ENCODE measurements at regions not wholly inside any gene's neighbourhood (a gene's known extent, or its start where the extent isn't known, plus 50 kb on each side); places are given as distances from the start of the nearest gene placed in this dataset.

- no peak for DNase-seq
- WGBS (ENCODE audit: insufficient coverage, low lambda C conversion rate) = 100% methylated on average over 2 of the region's 2 CpGs
- H3K27me3 ChIP-seq (ENCODE audit: control insufficient read depth, insufficient read depth, low read length) = no peaks in the 10 kb centered on the region
- H3K27ac ChIP-seq (ENCODE audit: low read length) = no peak overlapping the region
- H3K4me1 ChIP-seq (ENCODE audit: control insufficient read depth, insufficient read depth, low read length) = no peaks in the 10 kb centered on the region
- no peak overlapping the region for H3K4me3 ChIP-seq (ENCODE audit: low read length)
- H3K9me3 ChIP-seq (ENCODE audit: control insufficient read depth, low read depth, low read length) = no peaks in the 10 kb centered on the region
- H3K36me3 ChIP-seq (ENCODE audit: control insufficient read depth, insufficient read depth, low read length) = no peaks in the 10 kb centered on the region
These were observed 991.5 kb downstream of the PCDH18 start for GRCh38 chr4:136540747-136541146.

- H3K4me3 ChIP-seq (ENCODE audit: low read length) = no peak overlapping the region
- no peaks in the 10 kb centered on the region for H3K9me3 ChIP-seq (ENCODE audit: control insufficient read depth, low read depth, low read length)
These were observed 1004.2 kb downstream of the PCDH18 start for GRCh38 chr4:136528131-136528530.

GRCh38 chr4:136526517-136526916 is 1005.8 kb downstream of the PCDH18 start:
- DNase-seq = no peak
- H3K9me3 ChIP-seq (ENCODE audit: control insufficient read depth, low read depth, low read length) = no peaks in the 10 kb centered on the region
- no peak overlapping the region for H3K4me3 ChIP-seq (ENCODE audit: low read length)
- no CpG with 5 or more reads among the region's 2 CpGs for WGBS (ENCODE audit: insufficient coverage, low lambda C conversion rate)
- H3K4me1 ChIP-seq (ENCODE audit: control insufficient read depth, insufficient read depth, low read length) = no peaks in the 10 kb centered on the region
- no peak overlapping the region for H3K27ac ChIP-seq (ENCODE audit: low read length)
- H3K27me3 ChIP-seq (ENCODE audit: control insufficient read depth, insufficient read depth, low read length) = no peaks in the 10 kb centered on the region
- H3K36me3 ChIP-seq (ENCODE audit: control insufficient read depth, insufficient read depth, low read length) = no peaks in the 10 kb centered on the region

More at GRCh38 chr4:136528131-136528530, 1004.2 kb downstream of the PCDH18 start:
- Histone ChIP-seq H3K36me3 (ENCODE audit: control insufficient read depth, insufficient read depth, low read length) (no peaks in the 10 kb centered on the region), H3K27me3 (ENCODE audit: control insufficient read depth, insufficient read depth, low read length) (no peaks in the 10 kb centered on the region), H3K27ac (ENCODE audit: low read length) (no peak overlapping the region), H3K4me1 (ENCODE audit: control insufficient read depth, insufficient read depth, low read length) (no peaks in the 10 kb centered on the region)
- no peak for DNase-seq

DNA sequence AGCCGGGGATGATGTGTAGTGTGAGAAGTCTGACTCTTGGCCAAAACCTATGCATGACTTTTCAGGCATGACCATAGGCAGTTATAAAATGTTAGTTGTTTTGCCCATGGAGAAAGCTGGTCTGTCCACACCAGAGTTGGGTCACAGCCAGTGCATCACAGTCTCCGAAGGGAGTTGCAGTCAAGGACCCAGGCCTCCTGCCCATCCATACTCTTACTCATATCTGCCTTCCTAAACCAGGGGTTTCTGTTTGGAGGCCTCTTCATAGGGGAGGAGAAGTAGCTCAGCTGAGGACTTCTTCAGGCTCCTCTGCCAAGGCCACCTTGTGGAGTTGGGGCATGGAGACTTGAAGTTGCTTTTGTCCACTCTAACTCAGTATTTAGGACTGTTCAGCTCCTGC is 1008.3 kb downstream of the PCDH18 start:
- no CpG with 5 or more reads among the region's 2 CpGs for WGBS (ENCODE audit: insufficient coverage, low lambda C conversion rate)

DNA sequence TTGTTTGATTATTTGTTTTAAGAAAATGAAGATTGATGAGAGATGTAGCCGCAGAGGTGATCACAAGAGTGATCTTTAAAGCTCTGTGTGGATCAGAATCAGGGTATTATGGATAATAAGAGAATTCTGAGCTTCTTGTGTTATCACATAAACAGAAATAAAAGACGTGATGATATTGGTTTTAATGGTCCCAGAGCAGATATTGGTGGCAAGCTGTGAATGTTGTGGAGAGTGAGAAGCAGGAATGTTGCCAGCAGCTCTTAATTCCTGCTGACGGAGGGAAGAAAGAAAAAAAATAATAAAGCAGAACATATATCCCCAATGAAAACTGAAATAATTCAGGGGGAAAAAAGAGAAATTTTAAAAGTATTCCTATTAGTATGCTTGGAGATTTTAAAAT is 1015.9 kb downstream of the PCDH18 start:
- no peaks in the 10 kb centered on the region for H3K9me3 ChIP-seq (ENCODE audit: control insufficient read depth, low read depth, low read length)
- DNase-seq = no peak
- 90% methylated on average over 2 of the region's 3 CpGs for WGBS (ENCODE audit: insufficient coverage, low lambda C conversion rate)
- H3K36me3 ChIP-seq (ENCODE audit: control insufficient read depth, insufficient read depth, low read length) = no peaks in the 10 kb centered on the region
- no peaks in the 10 kb centered on the region for H3K27me3 ChIP-seq (ENCODE audit: control insufficient read depth, insufficient read depth, low read length)
- no peak overlapping the region for H3K27ac ChIP-seq (ENCODE audit: low read length)
- no peaks in the 10 kb centered on the region for H3K4me1 ChIP-seq (ENCODE audit: control insufficient read depth, insufficient read depth, low read length)
- no peak overlapping the region for H3K4me3 ChIP-seq (ENCODE audit: low read length)

More for the DNA sequence above, 1008.3 kb downstream of the PCDH18 start:
- H3K9me3 ChIP-seq (ENCODE audit: control insufficient read depth, low read depth, low read length) = no peaks in the 10 kb centered on the region
- H3K4me1 ChIP-seq (ENCODE audit: control insufficient read depth, insufficient read depth, low read length) = no peaks in the 10 kb centered on the region
- no peaks in the 10 kb centered on the region for H3K27me3 ChIP-seq (ENCODE audit: control insufficient read depth, insufficient read depth, low read length)
- H3K27ac ChIP-seq (ENCODE audit: low read length) = no peak overlapping the region
- H3K36me3 ChIP-seq (ENCODE audit: control insufficient read depth, insufficient read depth, low read length) = no peaks in the 10 kb centered on the region
- no peak for DNase-seq
- H3K4me3 ChIP-seq (ENCODE audit: low read length) = no peak overlapping the region

DNA sequence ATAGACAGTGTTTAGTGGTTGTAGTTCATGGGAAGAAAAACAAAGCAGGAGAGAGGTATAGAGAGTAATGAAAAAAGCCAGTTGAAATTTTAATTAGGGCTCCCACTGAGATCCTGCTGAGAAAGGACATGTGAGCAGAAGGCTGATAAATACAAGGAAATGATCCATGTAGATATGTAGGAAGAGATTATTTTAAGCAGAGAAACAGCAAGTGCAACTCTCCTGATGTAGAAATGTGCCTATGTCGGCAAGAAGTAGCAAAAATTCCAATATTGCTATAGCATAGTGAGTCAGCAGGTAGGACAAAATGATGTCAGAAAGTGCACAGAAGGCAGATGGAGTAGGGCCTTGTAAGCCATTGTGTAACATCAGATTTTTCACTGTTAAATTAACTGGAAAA is 1027.3 kb downstream of the PCDH18 start:
- no peaks in the 10 kb centered on the region for H3K27me3 ChIP-seq (ENCODE audit: control insufficient read depth, insufficient read depth, low read length)
- no peaks in the 10 kb centered on the region for H3K36me3 ChIP-seq (ENCODE audit: control insufficient read depth, insufficient read depth, low read length)
- no peaks in the 10 kb centered on the region for H3K9me3 ChIP-seq (ENCODE audit: control insufficient read depth, low read depth, low read length)
- H3K4me3 ChIP-seq (ENCODE audit: low read length) = no peak overlapping the region
- DNase-seq = no peak
- no peaks in the 10 kb centered on the region for H3K4me1 ChIP-seq (ENCODE audit: control insufficient read depth, insufficient read depth, low read length)
- no CpG with 5 or more reads among the region's 1 CpG for WGBS (ENCODE audit: insufficient coverage, low lambda C conversion rate)
- H3K27ac ChIP-seq (ENCODE audit: low read length) = no peak overlapping the region

DNA sequence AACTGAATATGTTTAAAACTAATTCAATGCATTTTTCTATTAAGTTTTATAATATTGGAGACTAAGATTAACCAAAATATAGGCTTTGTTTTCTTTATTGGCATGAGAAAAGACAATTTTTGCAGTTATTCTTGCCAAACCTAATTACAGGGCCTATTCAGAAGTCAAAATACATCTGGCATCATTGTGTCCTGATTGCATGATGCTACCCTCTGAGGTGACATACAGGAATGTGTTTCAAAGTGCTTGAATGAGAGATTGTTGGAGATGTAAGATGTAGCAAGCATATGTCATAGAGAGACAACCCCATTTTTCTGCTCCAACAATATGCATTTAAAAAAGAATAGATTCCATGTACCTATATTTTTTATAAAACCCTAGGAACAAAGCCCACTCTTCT is 1036.4 kb downstream of the PCDH18 start:
- H3K4me1 ChIP-seq (ENCODE audit: control insufficient read depth, insufficient read depth, low read length) = no peaks in the 10 kb centered on the region
- no peak overlapping the region for H3K27ac ChIP-seq (ENCODE audit: low read length)
- no peak for DNase-seq
- no peaks in the 10 kb centered on the region for H3K9me3 ChIP-seq (ENCODE audit: control insufficient read depth, low read depth, low read length)
- no peak overlapping the region for H3K4me3 ChIP-seq (ENCODE audit: low read length)
- H3K27me3 ChIP-seq (ENCODE audit: control insufficient read depth, insufficient read depth, low read length) = no peaks in the 10 kb centered on the region
- H3K36me3 ChIP-seq (ENCODE audit: control insufficient read depth, insufficient read depth, low read length) = no peaks in the 10 kb centered on the region

GRCh38 chr4:136495076-136495475 is 1037.2 kb downstream of the PCDH18 start:
- 86% methylated on average over 1 of the region's 3 CpGs for WGBS (ENCODE audit: insufficient coverage, low lambda C conversion rate)
- Histone ChIP-seq H3K9me3 (ENCODE audit: control insufficient read depth, low read depth, low read length) (no peaks in the 10 kb centered on the region), H3K36me3 (ENCODE audit: control insufficient read depth, insufficient read depth, low read length) (no peaks in the 10 kb centered on the region), H3K27ac (ENCODE audit: low read length) (no peak overlapping the region), H3K27me3 (ENCODE audit: control insufficient read depth, insufficient read depth, low read length) (no peaks in the 10 kb centered on the region), H3K4me3 (ENCODE audit: low read length) (no peak overlapping the region), H3K4me1 (ENCODE audit: control insufficient read depth, insufficient read depth, low read length) (no peaks in the 10 kb centered on the region)
- no peak for DNase-seq

DNA sequence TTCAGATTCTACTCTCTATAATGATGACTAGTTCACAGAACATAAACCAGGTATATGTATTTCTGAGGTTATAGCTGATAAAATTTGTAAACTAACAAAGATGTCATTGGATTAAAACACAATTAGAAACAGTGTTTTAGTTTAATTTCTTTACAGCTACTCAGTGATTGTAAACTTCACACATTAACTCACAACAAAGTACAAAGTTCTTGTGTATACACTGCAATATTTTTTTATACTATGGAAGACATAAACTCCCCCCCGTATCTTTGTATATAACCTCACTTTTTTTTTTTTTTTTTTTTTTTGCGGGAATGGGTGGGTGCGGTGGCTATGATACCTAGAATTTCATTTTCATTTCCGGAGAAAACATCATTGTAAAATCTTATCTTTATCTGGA is 1043.2 kb downstream of the PCDH18 start:
- H3K4me3 ChIP-seq (ENCODE audit: low read length) = no peak overlapping the region
- H3K36me3 ChIP-seq (ENCODE audit: control insufficient read depth, insufficient read depth, low read length) = no peaks in the 10 kb centered on the region
- H3K4me1 ChIP-seq (ENCODE audit: control insufficient read depth, insufficient read depth, low read length) = no peaks in the 10 kb centered on the region
- no peaks in the 10 kb centered on the region for H3K9me3 ChIP-seq (ENCODE audit: control insufficient read depth, low read depth, low read length)
- no peaks in the 10 kb centered on the region for H3K27me3 ChIP-seq (ENCODE audit: control insufficient read depth, insufficient read depth, low read length)
- 0% methylated on average over 1 of the region's 4 CpGs for WGBS (ENCODE audit: insufficient coverage, low lambda C conversion rate)
- DNase-seq = no peak
- H3K27ac ChIP-seq (ENCODE audit: low read length) = no peak overlapping the region

DNA sequence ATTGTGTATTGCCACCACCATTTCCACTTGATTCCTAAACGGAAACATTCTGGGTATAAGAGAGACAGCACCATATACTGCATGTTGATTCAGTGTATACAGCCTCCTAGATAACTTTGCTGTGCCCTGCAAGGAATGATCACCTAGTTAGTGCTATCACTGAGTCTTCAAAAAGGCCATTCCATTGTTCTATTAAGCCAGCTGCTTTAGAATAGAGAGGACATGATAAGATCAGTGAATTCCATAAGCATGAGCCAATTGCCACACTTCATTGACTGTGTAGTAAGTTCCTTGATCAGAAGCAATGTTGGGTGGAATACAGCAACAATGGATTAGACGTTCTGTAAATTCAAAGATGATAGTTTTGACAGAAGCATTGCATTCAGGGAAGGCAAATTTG is 1047.3 kb downstream of the PCDH18 start:
- no peak for DNase-seq
- Histone ChIP-seq H3K9me3 (ENCODE audit: control insufficient read depth, low read depth, low read length) (no peaks in the 10 kb centered on the region), H3K36me3 (ENCODE audit: control insufficient read depth, insufficient read depth, low read length) (no peaks in the 10 kb centered on the region), H3K27me3 (ENCODE audit: control insufficient read depth, insufficient read depth, low read length) (no peaks in the 10 kb centered on the region), H3K4me3 (ENCODE audit: low read length) (no peak overlapping the region), H3K27ac (ENCODE audit: low read length) (no peak overlapping the region), H3K4me1 (ENCODE audit: control insufficient read depth, insufficient read depth, low read length) (no peaks in the 10 kb centered on the region)
- WGBS (ENCODE audit: insufficient coverage, low lambda C conversion rate) = no CpG with 5 or more reads among the region's 2 CpGs

- Histone ChIP-seq H3K36me3 (ENCODE audit: control insufficient read depth, insufficient read depth, low read length) (no peaks in the 10 kb centered on the region), H3K4me3 (ENCODE audit: low read length) (no peak overlapping the region), H3K27ac (ENCODE audit: low read length) (no peak overlapping the region), H3K27me3 (ENCODE audit: control insufficient read depth, insufficient read depth, low read length) (no peaks in the 10 kb centered on the region), H3K4me1 (ENCODE audit: control insufficient read depth, insufficient read depth, low read length) (no peaks in the 10 kb centered on the region), H3K9me3 (ENCODE audit: control insufficient read depth, low read depth, low read length) (no peaks in the 10 kb centered on the region)
- WGBS (ENCODE audit: insufficient coverage, low lambda C conversion rate) = no CpG with 5 or more reads among the region's 1 CpG
- no peak for DNase-seq
These were observed 1055.5 kb downstream of the PCDH18 start for GRCh38 chr4:136476753-136477152.
